ENCODE measurements at regions not wholly inside any gene's neighbourhood (a gene's known extent, or its start where the extent isn't known, plus 50 kb on each side); places are given as distances from the start of the nearest gene placed in this dataset.

- TF ChIP-seq CTCF (IDR thresholded peaks at IDR 0.05; ENCODE audit: low read depth, low read length): no peak
- H3K4me3 ChIP-seq (replicated peaks in 1 of 2; ENCODE audit: low read depth in 2 of 2, low read length in 2 of 2): no peak overlapping the region
- peak; percentile 59 to 69 for DNase-seq (ENCODE audit: low read depth in 2 of 2)
Observed at GRCh38 chr4:124883632-124884031, 171.1 kb upstream of the ANKRD50 start.

GRCh38 chr4:124879195-124879594 is 166.7 kb upstream of the ANKRD50 start:
- H3K4me3 ChIP-seq (replicated peaks in 1 of 2; ENCODE audit: low read depth in 2 of 2, low read length in 2 of 2): no peak overlapping the region
- TF ChIP-seq CTCF (IDR thresholded peaks at IDR 0.05; ENCODE audit: low read depth, low read length): no peak
- DNase-seq (ENCODE audit: low read depth in 2 of 2): no peak

- TF ChIP-seq CTCF (IDR thresholded peaks at IDR 0.05; ENCODE audit: low read depth, low read length): no peak
- no peak overlapping the region for H3K4me3 ChIP-seq (replicated peaks in 1 of 2; ENCODE audit: low read depth in 2 of 2, low read length in 2 of 2)
- no peak for DNase-seq (ENCODE audit: low read depth in 2 of 2)
Observed at GRCh38 chr4:124874172-124874450, 161.6 kb upstream of the ANKRD50 start.

GRCh38 chr4:124873361-124874171 is 161.0 kb upstream of the ANKRD50 start:
- TF ChIP-seq CTCF (IDR thresholded peaks at IDR 0.05; ENCODE audit: low read depth, low read length): no peak
- H3K4me3 ChIP-seq (replicated peaks in 1 of 2; ENCODE audit: low read depth in 2 of 2, low read length in 2 of 2): no peak overlapping the region
- no peak for DNase-seq (ENCODE audit: low read depth in 2 of 2)

- DNase-seq (ENCODE audit: low read depth in 2 of 2): no peak
- no peak for TF ChIP-seq CTCF (IDR thresholded peaks at IDR 0.05; ENCODE audit: low read depth, low read length)
- H3K4me3 ChIP-seq (replicated peaks in 1 of 2; ENCODE audit: low read depth in 2 of 2, low read length in 2 of 2): no peak overlapping the region
Observed at GRCh38 chr4:124872659-124873058, 160.1 kb upstream of the ANKRD50 start.

GRCh38 chr4:124869961-124870495 is 157.5 kb upstream of the ANKRD50 start:
- TF ChIP-seq CTCF (IDR thresholded peaks at IDR 0.05; ENCODE audit: low read depth, low read length): no peak
- no peak overlapping the region for H3K4me3 ChIP-seq (replicated peaks in 1 of 2; ENCODE audit: low read depth in 2 of 2, low read length in 2 of 2)
- DNase-seq (ENCODE audit: low read depth in 2 of 2): no peak

- DNase-seq (ENCODE audit: low read depth in 2 of 2): peak; percentile 21 to 67
- TF ChIP-seq CTCF (IDR thresholded peaks at IDR 0.05; ENCODE audit: low read depth, low read length): no peak
- H3K4me3 ChIP-seq (replicated peaks in 1 of 2; ENCODE audit: low read depth in 2 of 2, low read length in 2 of 2): no peak overlapping the region
Observed at GRCh38 chr4:124868495-124868894, 156.0 kb upstream of the ANKRD50 start.
